ENCODE measurements at regions not wholly inside any gene's neighbourhood (a gene's known extent, or its start where the extent isn't known, plus 50 kb on each side); places are given as distances from the start of the nearest gene placed in this dataset.
A peak's percentile ranks its signal among the peaks of the same experiment; 100 is the strongest.

GRCh38 chr3:148366743-148367410, 330.8 kb upstream of the AGTR1 start:
- TF ChIP-seq CTCF (IDR thresholded peaks at IDR 0.05): peak; percentile 49

DNA sequence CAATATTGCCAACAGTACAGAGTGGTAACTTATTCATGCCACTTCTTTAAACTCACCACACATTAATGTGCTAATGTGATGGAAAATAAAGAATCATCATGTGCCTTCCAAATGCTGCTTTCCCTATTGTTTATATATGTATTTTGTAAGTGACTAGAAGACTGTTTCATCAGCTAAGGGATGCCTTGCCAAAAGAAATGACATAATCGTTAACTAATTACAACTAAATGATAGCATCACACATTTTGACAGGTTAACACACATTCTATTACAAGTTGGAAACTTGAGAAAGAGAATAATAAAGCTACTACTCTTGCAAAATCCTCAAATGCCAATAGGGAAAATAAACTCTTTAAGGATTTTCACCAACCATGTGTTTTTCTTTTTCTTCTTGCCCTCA, 329.9 kb upstream of the AGTR1 start:
- TF ChIP-seq CTCF (IDR thresholded peaks at IDR 0.05): no peak

DNA sequence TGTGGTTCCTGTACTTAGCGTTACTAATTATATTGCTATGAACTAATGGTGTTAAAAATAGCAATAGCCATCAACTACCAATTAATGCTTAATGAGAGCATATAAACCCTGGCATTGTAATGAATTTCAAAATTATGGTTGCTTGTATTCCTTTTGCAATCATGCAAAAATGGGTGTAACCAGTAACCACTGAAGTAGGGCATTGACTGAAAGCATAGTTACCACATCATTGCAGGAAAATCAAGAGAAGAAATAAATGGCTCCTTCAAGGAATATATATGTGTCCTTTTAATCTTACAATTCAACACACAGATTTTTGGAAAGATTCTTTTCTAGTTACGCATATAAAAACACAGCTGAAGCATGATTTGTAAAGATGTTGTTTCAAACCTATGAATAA, 328.3 kb upstream of the AGTR1 start:
- TF ChIP-seq CTCF (IDR thresholded peaks at IDR 0.05): no peak

- TF ChIP-seq CTCF (IDR thresholded peaks at IDR 0.05): no peak
These were observed 325.4 kb upstream of the AGTR1 start for GRCh38 chr3:148372206-148372875.

DNA sequence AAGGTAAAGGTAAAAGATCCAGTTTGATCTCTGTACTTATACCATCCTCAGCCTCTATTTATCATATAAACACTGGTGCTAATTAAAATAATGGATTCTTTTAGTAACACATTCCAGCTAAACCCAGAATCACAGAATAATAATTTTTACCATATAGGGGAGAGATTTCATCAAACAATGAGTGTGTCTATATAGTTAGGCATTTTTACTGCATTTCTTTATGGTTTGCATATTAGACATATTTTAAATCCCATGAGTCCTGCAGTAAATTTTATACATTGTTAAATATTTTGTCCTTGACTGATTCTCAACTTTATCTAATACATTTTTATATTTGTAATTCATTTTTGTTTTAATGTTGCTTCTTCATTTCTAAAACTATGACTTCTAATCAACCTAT, 323.7 kb upstream of the AGTR1 start:
- TF ChIP-seq CTCF (IDR thresholded peaks at IDR 0.05): no peak

DNA sequence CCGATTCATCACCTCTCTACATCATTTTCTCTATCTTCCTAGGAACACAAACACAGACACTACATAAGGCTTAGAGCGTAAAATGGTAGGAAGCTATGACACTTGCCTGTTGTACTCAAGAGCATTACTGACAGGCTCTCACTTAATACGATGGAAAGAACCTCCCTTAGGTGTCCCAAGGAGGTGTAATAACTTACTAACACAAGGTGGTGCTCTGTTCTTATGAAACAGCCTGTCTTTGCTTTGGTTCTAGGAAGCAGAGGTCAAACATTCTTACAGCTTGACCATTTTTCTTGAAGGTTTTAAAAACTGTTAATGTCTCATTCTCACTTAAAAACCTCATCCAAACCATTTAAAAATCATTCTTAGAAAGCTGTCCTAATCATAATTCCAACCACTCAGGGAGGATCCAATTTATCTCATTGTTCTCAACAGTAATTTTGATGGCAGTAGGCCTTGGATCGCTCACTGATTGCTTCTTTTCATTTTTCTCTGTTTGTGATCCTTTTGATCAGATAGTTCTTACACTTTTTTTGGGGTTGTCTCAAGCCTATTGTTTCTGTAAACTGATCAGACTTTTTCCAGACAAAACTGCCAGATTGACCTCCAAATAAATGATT, 317.8 kb upstream of the AGTR1 start:
- TF ChIP-seq CTCF (IDR thresholded peaks at IDR 0.05): peak; percentile 61

DNA sequence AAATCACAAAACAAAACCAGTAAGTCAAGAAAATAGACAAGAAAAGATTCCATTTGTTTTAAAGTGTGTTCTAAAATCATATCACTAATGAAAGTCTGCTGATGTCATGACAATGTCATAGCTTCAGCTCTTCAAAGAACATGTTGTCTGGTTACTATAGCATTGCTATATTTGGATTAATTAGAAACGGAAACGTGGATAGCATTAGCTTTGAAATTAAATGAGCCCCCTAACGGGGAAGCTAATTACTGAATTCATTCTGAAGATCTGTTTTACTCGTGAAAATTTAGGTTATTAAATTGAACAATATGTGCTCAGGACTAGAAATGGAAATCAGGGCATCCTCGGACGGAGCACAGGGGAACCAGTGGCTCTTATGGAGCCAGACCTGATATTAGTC, 316.7 kb upstream of the AGTR1 start:
- no peak for TF ChIP-seq CTCF (IDR thresholded peaks at IDR 0.05)
